Epithelial cell of esophagus (primary cell): ENCODE measurements at regions not wholly inside any gene's neighbourhood (a gene's known extent, or its start where the extent isn't known, plus 50 kb on each side); places are given as distances from the start of the nearest gene placed in this dataset.
A peak's percentile ranks its signal among the peaks of the same experiment; 100 is the strongest.

Experiments
- DNase-seq: peaks from one replicate; pipeline ENCODE4 v3.0.0; 2010; ENCODE audit warnings: low read depth
- H3K4me3 ChIP-seq: 2 replicates; pipeline ENCODE4 v1.5.1; 2011; ENCODE audit warnings: mild to moderate bottlenecking, low read length, control low read depth
- CTCF ChIP-seq: IDR thresholded peaks from 2 replicates; pipeline ENCODE4 v1.5.1; 2011; ENCODE audit warnings: low read depth, mild to moderate bottlenecking, low read length, control low read depth, inconsistent platforms; ENCODE audit not compliant: insufficient read depth; ENCODE audit errors: missing control alignments

GRCh38 chr2:145159676-145160075 lies 639.8 kb upstream of the ZEB2 start:
- H3K4me3 ChIP-seq: no peak overlapping the region
- TF ChIP-seq CTCF: no peak
- DNase-seq: no peak

GRCh38 chr2:145157741-145158591 lies 638.0 kb upstream of the ZEB2 start:
- no peak for TF ChIP-seq CTCF
- H3K4me3 ChIP-seq: no peak overlapping the region
- peak; percentile 88 for DNase-seq

GRCh38 chr2:145157036-145157675 lies 637.2 kb upstream of the ZEB2 start:
- DNase-seq: no peak
- no peak overlapping the region for H3K4me3 ChIP-seq
- no peak for TF ChIP-seq CTCF

- DNase-seq: no peak
- TF ChIP-seq CTCF: no peak
These were observed 636.3 kb upstream of the ZEB2 start for GRCh38 chr2:145156199-145156598.

GRCh38 chr2:145155196-145155595 lies 635.3 kb upstream of the ZEB2 start:
- TF ChIP-seq CTCF: no peak
- no peak overlapping the region for H3K4me3 ChIP-seq
- no peak for DNase-seq

More at GRCh38 chr2:145156199-145156598, 636.3 kb upstream of the ZEB2 start:
- H3K4me3 ChIP-seq: no peak overlapping the region

- H3K4me3 ChIP-seq: no peak overlapping the region
- no peak for DNase-seq
- TF ChIP-seq CTCF: no peak
These were observed 634.8 kb upstream of the ZEB2 start for GRCh38 chr2:145154731-145155130.
